ENCODE measurements at regions not wholly inside any gene's neighbourhood (a gene's known extent, or its start where the extent isn't known, plus 50 kb on each side); places are given as distances from the start of the nearest gene placed in this dataset.

- H3K9me3 Mint-ChIP-seq: peaks cover 7 to 10% of the 10 kb centered on the region in 2 experiments
- Histone ChIP-seq H3K9me3 (ENCODE audit: control insufficient read depth, low read depth, low read length) (no peaks in the 10 kb centered on the region), H3K4me1 (ENCODE audit: insufficient read depth, low read length) (no peaks in the 10 kb centered on the region; the same call in 1 of the 2 replicates), H3K27me3 (ENCODE audit: insufficient read depth, low read length) (no peaks in the 10 kb centered on the region), H3K56ac (ENCODE audit: insufficient read length, low read depth, low read length) (no peak overlapping the region), H4K91ac (ENCODE audit: insufficient read length, low read depth, low read length) (no peak overlapping the region), H3K23me2 (ENCODE audit: insufficient read length, low read depth, low read length, poor library complexity, severe bottlenecking) (no peaks in the 10 kb centered on the region), H2AFZ (ENCODE audit: low read length) (no peak overlapping the region), H2BK120ac (ENCODE audit: low read depth, low read length, poor library complexity, severe bottlenecking) (no peak overlapping the region), H3K4me2 (ENCODE audit: insufficient read depth, insufficient read length, low read length) (no peak overlapping the region), H3K9ac (ENCODE audit: extremely low read depth, insufficient read length, low read length) (no peak overlapping the region), H3K23ac (ENCODE audit: insufficient read length, low read depth, low read length) (no peak overlapping the region), H2BK15ac (ENCODE audit: low read depth, low read length) (no peak overlapping the region), H3K4ac (ENCODE audit: low read depth, low read length) (no peak overlapping the region), H4K20me1 (ENCODE audit: control insufficient read depth, insufficient read depth, insufficient read length) (no peaks in the 10 kb centered on the region), H3K79me1 (ENCODE audit: insufficient read depth, low read depth, low read length, poor library complexity, severe bottlenecking) (no peaks in the 10 kb centered on the region), H2BK20ac (ENCODE audit: low read depth, low read length, poor library complexity, severe bottlenecking) (no peak overlapping the region), H3T11ph (ENCODE audit: low read length) (no peak overlapping the region), H2BK5ac (ENCODE audit: insufficient read length, low read length) (no peak overlapping the region), H4K5ac (ENCODE audit: insufficient read length, low read depth, low read length) (no peak overlapping the region), H3K14ac (ENCODE audit: insufficient read depth, low read length) (no peak overlapping the region), H3K27ac (ENCODE audit: insufficient read length, low read depth, low read length) (no peak overlapping the region), H2AK5ac (ENCODE audit: insufficient read length, low read length) (no peak overlapping the region), H3K18ac (ENCODE audit: insufficient read length, low read depth, low read length) (no peak overlapping the region), H2BK12ac (ENCODE audit: insufficient read length, low read depth, low read length) (no peak overlapping the region), H3K79me2 (ENCODE audit: insufficient read depth, low read length) (no peaks in the 10 kb centered on the region), H4K8ac (replicated peaks; ENCODE audit: insufficient read length, low read depth, low read length) (no peak overlapping the region)
- no peak for DNase-seq
- no CpG with 5 or more reads among the region's 3 CpGs for WGBS (ENCODE audit: extremely low coverage, insufficient read length, low lambda C conversion rate)
- no peak for TF ChIP-seq CTCF (conservative IDR thresholded peaks at IDR 0.05)
- peaks cover 5 to 12% (median 5%) of the 10 kb centered on the region in 3 experiments; a peak in 4 of 7 replicates for H3K36me3 Mint-ChIP-seq (ENCODE audit: insufficient read depth in 1 of 3, low read depth in 3 of 3)
- H3K4me1 Mint-ChIP-seq: peaks cover 12 to 13% of the 10 kb centered on the region in 2 experiments; a peak in 3 of 4 replicates
- H3K27ac Mint-ChIP-seq: no peak overlapping the region
- H3K27me3 Mint-ChIP-seq (ENCODE audit: low read depth): peaks cover 4% of the 10 kb centered on the region
- no peak overlapping the region for H3K4me3 Mint-ChIP-seq
Measured at GRCh38 chr20:53850319-53850718, 220.1 kb downstream of the BCAS1 start.
